Cardiac fibroblast (primary cell): ENCODE measurements at regions not wholly inside any gene's neighbourhood (a gene's known extent, or its start where the extent isn't known, plus 50 kb on each side); places are given as distances from the start of the nearest gene placed in this dataset.

ENCODE experiments used
- DNase-seq, 2 donors: peaks; one replicate each; pipeline versions ENCODE4 v3.0.0 to v3.0.0-alpha.2; 2010; ENCODE audit warnings: low read depth in 2 of 2
- H3K4me3 ChIP-seq, 2 donors: replicated peaks in 1 of 2; 1 replicate in 1 of 2; 2 replicates in 1 of 2; pipeline ENCODE4 v1.5.1; 2011; ENCODE audit warnings: low read depth in 2 of 2, low read length in 2 of 2, mild to moderate bottlenecking in 2 of 2, moderate library complexity in 1 of 2
- TF ChIP-seq, protein P1 (sequence below): IDR thresholded peaks from one replicate; pipeline ENCODE4 v1.5.1; 2011; ENCODE audit warnings: low read depth, mild to moderate bottlenecking, low read length, inconsistent platforms

DNA sequence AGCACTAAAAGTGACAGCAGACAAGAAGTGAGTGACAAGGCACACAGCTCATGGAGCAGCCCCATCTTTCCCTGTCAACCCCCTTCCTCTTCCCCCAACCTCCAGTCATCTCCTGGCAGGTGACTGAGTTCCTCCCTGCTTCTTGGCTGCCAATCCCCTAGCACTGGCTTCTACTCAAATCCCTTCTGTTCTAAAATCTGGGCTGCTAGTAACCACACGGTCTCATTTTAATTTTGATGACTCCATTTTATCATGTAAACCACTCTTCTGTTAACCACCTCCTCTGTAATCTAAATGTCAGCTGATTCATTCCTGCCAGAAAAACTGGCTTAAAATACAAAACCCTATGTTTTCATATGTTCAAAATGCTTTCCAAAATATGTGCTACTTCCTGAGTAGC is 419.8 kb upstream of the MON1B start:
- TF ChIP-seq, protein P1, sequence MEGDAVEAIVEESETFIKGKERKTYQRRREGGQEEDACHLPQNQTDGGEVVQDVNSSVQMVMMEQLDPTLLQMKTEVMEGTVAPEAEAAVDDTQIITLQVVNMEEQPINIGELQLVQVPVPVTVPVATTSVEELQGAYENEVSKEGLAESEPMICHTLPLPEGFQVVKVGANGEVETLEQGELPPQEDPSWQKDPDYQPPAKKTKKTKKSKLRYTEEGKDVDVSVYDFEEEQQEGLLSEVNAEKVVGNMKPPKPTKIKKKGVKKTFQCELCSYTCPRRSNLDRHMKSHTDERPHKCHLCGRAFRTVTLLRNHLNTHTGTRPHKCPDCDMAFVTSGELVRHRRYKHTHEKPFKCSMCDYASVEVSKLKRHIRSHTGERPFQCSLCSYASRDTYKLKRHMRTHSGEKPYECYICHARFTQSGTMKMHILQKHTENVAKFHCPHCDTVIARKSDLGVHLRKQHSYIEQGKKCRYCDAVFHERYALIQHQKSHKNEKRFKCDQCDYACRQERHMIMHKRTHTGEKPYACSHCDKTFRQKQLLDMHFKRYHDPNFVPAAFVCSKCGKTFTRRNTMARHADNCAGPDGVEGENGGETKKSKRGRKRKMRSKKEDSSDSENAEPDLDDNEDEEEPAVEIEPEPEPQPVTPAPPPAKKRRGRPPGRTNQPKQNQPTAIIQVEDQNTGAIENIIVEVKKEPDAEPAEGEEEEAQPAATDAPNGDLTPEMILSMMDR: no peak
- no peak for DNase-seq

DNA sequence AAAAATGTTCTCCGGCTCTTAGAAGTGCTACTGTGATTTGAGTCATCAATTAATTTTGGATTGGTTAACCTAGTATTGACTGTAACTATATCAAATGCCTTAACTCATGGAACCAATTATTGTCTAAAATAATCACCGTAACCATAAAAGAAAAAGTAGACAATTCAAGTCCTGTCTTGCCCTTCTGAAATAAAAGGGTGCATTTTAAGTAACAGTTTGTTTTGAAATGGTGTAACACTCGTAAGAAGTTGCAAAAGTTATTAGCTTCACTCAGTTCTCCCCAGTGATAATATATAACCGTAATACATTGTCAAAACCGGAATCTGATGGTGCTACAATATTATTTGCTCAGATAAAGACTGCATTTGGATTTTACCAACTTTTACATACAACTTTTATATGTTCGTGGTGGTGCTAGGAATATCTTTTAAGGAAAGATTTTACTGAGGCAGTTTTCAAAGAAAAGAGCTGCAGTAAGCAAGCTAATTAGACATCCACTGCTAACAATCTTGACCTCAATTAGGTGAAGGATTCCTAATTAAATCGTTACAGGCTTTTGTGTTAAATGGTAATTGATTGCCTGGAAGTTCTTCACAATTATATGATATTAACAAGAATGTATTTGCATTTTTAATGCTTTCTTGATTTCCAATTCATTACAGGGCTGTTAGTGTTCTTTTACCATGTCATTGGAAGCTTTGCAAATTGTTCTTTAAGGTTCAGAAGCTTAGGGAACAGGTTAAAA is 413.1 kb upstream of the MON1B start:
- TF ChIP-seq, protein P1: no peak
- H3K4me3 ChIP-seq: no peak overlapping the region
- no peak for DNase-seq

More for the DNA sequence above, 419.8 kb upstream of the MON1B start:
- no peak overlapping the region for H3K4me3 ChIP-seq

DNA sequence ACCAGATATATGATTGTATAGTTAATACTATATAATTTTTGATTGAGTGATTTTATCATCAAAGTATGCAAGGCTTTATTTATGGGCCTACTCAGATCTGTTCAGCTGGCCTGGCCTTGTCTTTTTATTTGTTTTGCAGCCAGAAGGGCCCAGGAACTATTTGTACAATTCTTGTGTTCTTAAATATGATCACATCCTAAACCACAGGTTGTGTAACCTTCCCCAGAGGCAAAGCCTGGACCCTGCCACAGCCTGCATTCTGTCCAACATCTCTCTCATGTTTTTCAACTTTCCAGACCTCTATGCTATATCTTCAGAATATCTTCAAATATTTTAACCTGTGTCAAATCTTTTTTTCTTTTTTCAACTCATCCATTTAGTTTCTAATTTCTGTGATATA is 410.4 kb upstream of the MON1B start:
- DNase-seq: peak in 1 of 2 donors; percentile 32
- TF ChIP-seq, protein P1: no peak
- H3K4me3 ChIP-seq: no peak overlapping the region

DNA sequence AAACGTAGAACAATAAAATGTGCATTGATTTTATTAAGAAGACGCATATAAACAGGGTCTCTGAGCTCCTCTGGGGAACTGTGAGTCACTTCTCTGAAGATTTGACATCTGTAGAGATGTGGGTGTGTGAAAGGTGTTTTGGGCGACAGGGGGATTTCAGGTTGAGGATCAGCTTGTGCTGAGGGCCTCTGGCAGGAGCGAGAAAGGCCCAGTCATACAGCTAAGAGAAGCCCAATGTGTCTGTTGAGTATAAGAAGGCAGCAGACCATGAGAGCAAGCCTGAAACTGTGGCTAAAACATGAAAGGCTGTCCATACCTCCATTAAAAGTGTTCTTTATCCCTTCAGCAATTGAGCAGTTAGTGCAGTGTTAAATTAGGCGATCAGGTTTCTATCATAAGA is 406.5 kb upstream of the MON1B start:
- TF ChIP-seq, protein P1: no peak
- no peak overlapping the region for H3K4me3 ChIP-seq
- no peak for DNase-seq

DNA sequence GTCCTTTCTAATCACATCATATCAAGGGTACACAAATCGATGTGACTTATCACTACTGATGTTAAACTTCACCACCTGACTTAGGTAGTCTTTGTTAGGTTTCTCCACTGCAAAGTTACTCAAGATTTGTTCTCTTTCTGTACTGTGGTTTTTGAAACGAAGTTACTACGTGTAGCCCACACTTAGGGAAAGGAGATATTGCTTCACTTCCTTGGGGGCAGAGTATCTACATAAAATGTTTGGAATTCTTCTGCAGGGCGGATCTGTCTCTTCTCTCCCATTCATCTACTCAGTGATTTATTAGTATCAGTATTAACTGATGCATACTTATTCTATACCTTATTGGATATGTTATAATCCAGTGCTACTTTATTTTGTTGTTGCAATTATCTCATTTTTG is 403.6 kb upstream of the MON1B start:
- TF ChIP-seq, protein P1: no peak
- H3K4me3 ChIP-seq: no peak overlapping the region
- peak in 1 of 2 donors; percentile 3 for DNase-seq

DNA sequence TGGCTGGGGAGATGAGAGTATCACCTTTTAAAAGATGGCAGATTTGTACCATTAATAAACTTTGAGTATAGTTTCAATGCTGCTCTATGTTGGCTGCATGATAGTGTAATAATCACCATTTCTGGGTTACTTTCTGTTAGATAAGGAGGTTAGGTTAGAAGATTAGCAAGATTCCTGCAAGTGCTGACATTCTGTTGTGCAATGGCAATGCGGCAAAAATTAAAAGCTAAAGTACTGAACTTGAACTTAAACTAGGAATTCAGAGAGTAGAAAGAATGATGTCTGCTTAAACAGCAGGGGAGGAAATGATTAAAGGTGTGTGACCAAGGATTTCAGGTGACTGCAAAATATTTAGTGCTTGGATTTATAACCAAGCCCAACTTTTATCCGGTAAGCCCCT is 399.8 kb upstream of the MON1B start:
- H3K4me3 ChIP-seq: no peak overlapping the region
- DNase-seq: no peak
- TF ChIP-seq, protein P1: no peak

DNA sequence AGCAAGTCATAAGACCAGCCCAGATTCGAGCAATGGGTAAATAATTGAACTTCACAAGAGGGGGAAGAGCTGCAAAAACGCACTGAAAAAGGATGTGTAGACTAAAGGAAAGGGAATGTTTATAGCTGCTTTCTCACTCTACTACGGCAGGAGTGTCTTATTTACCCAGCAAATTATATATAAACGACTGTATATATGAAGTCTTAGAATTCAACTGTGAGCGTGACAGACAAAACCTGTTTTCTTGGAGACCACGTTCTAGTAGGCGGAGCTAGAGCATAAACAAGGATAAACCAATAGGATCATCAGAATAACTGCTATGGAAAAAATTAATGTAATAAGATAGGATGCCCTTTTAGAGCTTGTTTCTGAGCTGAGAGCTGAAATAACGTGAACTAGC is 394.6 kb upstream of the MON1B start:
- no peak overlapping the region for H3K4me3 ChIP-seq
- DNase-seq: no peak
- TF ChIP-seq, protein P1: no peak
